Esophagus squamous epithelium (tissue), 4 donors: ENCODE measurements at regions not wholly inside any gene's neighbourhood (a gene's known extent, or its start where the extent isn't known, plus 50 kb on each side); places are given as distances from the start of the nearest gene placed in this dataset.

Source experiments
- POLR2A ChIP-seq, 4 donors: fragments of 450-650 bp; IDR thresholded peaks; one replicate each; pipeline ENCODE4 v1.6.1; 2017; ENCODE audit warnings: antibody characterized with exemption in 4 of 4, mild to moderate bottlenecking in 4 of 4, moderate library complexity in 3 of 4
- TF ChIP-seq, protein P1 (sequence below), 6 experiments: fragments of 450-650 bp in 4 of 6; fragments of 200-600 bp in 2 of 6; sonication (generic) in 2 of 6; IDR thresholded peaks; one replicate each; pipeline ENCODE4 v1.5.1; 2016 to 2019; ENCODE audit warnings: antibody characterized with exemption in 6 of 6, mild to moderate bottlenecking in 4 of 6, moderate library complexity in 4 of 6

- TF ChIP-seq, protein P1, sequence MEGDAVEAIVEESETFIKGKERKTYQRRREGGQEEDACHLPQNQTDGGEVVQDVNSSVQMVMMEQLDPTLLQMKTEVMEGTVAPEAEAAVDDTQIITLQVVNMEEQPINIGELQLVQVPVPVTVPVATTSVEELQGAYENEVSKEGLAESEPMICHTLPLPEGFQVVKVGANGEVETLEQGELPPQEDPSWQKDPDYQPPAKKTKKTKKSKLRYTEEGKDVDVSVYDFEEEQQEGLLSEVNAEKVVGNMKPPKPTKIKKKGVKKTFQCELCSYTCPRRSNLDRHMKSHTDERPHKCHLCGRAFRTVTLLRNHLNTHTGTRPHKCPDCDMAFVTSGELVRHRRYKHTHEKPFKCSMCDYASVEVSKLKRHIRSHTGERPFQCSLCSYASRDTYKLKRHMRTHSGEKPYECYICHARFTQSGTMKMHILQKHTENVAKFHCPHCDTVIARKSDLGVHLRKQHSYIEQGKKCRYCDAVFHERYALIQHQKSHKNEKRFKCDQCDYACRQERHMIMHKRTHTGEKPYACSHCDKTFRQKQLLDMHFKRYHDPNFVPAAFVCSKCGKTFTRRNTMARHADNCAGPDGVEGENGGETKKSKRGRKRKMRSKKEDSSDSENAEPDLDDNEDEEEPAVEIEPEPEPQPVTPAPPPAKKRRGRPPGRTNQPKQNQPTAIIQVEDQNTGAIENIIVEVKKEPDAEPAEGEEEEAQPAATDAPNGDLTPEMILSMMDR (IDR thresholded peaks at IDR 0.05): no peak
- TF ChIP-seq POLR2A (IDR thresholded peaks at IDR 0.05): no peak
These were observed 89.1 kb upstream of the NFIB start for GRCh38 chr9:14403081-14403480.
